Stimulated activated memory B cell treated with anti-CD40 and anti-IgM and Interleukin-4, amounts not matched to agents 10 μg/mL and 1 μg/mL and 100 μg/mL, for 72 hours (primary cell): ENCODE measurements at regions not wholly inside any gene's neighbourhood (a gene's known extent, or its start where the extent isn't known, plus 50 kb on each side); places are given as distances from the start of the nearest gene placed in this dataset.
"Not testable (repeated sequence)": the region's sequence is repeated elsewhere in the genome, so short reads cannot be mapped to it uniquely, and the experiment has no call there.

ENCODE experiments used
- ATAC-seq: fragments of 150-1000 bp; cut with Tn5 transposase; 2 replicates; pipeline ENCODE4 v1.10.0; 2021
- H3K27ac Mint-ChIP-seq: one replicate; pipeline ENCODE4 v1.8.0; 2022; ENCODE audit warnings: mild to moderate bottlenecking, mixed read lengths
- H3K27me3 Mint-ChIP-seq: one replicate; pipeline ENCODE4 v1.8.0; 2022; ENCODE audit warnings: mixed read lengths
- H3K36me3 Mint-ChIP-seq: one replicate; pipeline ENCODE4 v1.8.0; 2022; ENCODE audit warnings: mixed read lengths
- H3K4me1 Mint-ChIP-seq: one replicate; pipeline ENCODE4 v1.8.0; 2022; ENCODE audit warnings: mixed read lengths
- H3K4me3 Mint-ChIP-seq: one replicate; pipeline ENCODE4 v1.8.0; 2022; ENCODE audit warnings: mild to moderate bottlenecking, moderate library complexity, mixed read lengths
- H3K9me3 Mint-ChIP-seq: one replicate; pipeline ENCODE4 v1.8.0; 2022; ENCODE audit warnings: mixed read lengths

- not testable (repeated sequence) for H3K4me1 Mint-ChIP-seq, H3K36me3 Mint-ChIP-seq, H3K27me3 Mint-ChIP-seq, H3K27ac Mint-ChIP-seq, H3K9me3 Mint-ChIP-seq, H3K4me3 Mint-ChIP-seq
- peak; percentile 88 for ATAC-seq
Observed at GRCh38 chr2:89299196-89299595, 607.7 kb downstream of the RPIA start.

GRCh38 chr2:89305623-89306022 lies 614.1 kb downstream of the RPIA start:
- not testable (repeated sequence) for H3K36me3 Mint-ChIP-seq, H3K4me3 Mint-ChIP-seq, ATAC-seq, H3K27me3 Mint-ChIP-seq, H3K9me3 Mint-ChIP-seq, H3K4me1 Mint-ChIP-seq, H3K27ac Mint-ChIP-seq

- not testable (repeated sequence) for ATAC-seq, H3K4me3 Mint-ChIP-seq, H3K27me3 Mint-ChIP-seq, H3K27ac Mint-ChIP-seq, H3K4me1 Mint-ChIP-seq, H3K9me3 Mint-ChIP-seq, H3K36me3 Mint-ChIP-seq
Observed at GRCh38 chr2:89306869-89307637, 615.6 kb downstream of the RPIA start.

GRCh38 chr2:89318990-89319389 lies 627.5 kb downstream of the RPIA start:
- not testable (repeated sequence) for H3K36me3 Mint-ChIP-seq, H3K27ac Mint-ChIP-seq, H3K27me3 Mint-ChIP-seq, ATAC-seq, H3K9me3 Mint-ChIP-seq, H3K4me3 Mint-ChIP-seq, H3K4me1 Mint-ChIP-seq

- ATAC-seq, H3K4me3 Mint-ChIP-seq, H3K4me1 Mint-ChIP-seq, H3K36me3 Mint-ChIP-seq, H3K9me3 Mint-ChIP-seq, H3K27me3 Mint-ChIP-seq, H3K27ac Mint-ChIP-seq: not testable (repeated sequence)
Observed at GRCh38 chr2:89325894-89326293, 634.4 kb downstream of the RPIA start.

GRCh38 chr2:89326455-89326854 lies 635.0 kb downstream of the RPIA start:
- not testable (repeated sequence) for H3K4me1 Mint-ChIP-seq, H3K27me3 Mint-ChIP-seq, H3K4me3 Mint-ChIP-seq, H3K36me3 Mint-ChIP-seq, H3K27ac Mint-ChIP-seq, ATAC-seq, H3K9me3 Mint-ChIP-seq

- not testable (repeated sequence) for H3K27me3 Mint-ChIP-seq, H3K27ac Mint-ChIP-seq, H3K4me1 Mint-ChIP-seq, ATAC-seq, H3K9me3 Mint-ChIP-seq, H3K4me3 Mint-ChIP-seq, H3K36me3 Mint-ChIP-seq
Observed at GRCh38 chr2:89328790-89329189, 637.3 kb downstream of the RPIA start.
